ENCODE measurements at regions not wholly inside any gene's neighbourhood (a gene's known extent, or its start where the extent isn't known, plus 50 kb on each side); places are given as distances from the start of the nearest gene placed in this dataset.

GRCh38 chr2:217061916-217062505 is 202.1 kb upstream of the TNP1 start:
- TF ChIP-seq EZH2 (IDR thresholded peaks at IDR 0.05) = no peak
- TF ChIP-seq POLR2AphosphoS5 (IDR thresholded peaks at IDR 0.05; ENCODE audit: borderline replicate concordance, low read depth, low read length) = no peak
- no peak for TF ChIP-seq FOXP2 (optimal IDR thresholded peaks at IDR 0.05; ENCODE audit: control extremely low read depth, extremely low read length, insufficient read depth)
- DNase-seq (ENCODE audit: low read depth, low spot score) = no peak
- H3K9me3 ChIP-seq (ENCODE audit: low read depth, low read length) = no peaks in the 10 kb centered on the region
- H3K36me3 ChIP-seq (ENCODE audit: insufficient read depth, low read length) = no peaks in the 10 kb centered on the region
- no peak overlapping the region for H3K27ac ChIP-seq
- no peak overlapping the region for H3K9ac ChIP-seq (ENCODE audit: insufficient read length)
- no peak overlapping the region for H3K4me3 ChIP-seq

GRCh38 chr2:217060951-217061547 is 201.2 kb upstream of the TNP1 start:
- Histone ChIP-seq H3K9me3 (ENCODE audit: low read depth, low read length) (no peaks in the 10 kb centered on the region), H3K9ac (ENCODE audit: insufficient read length) (no peak overlapping the region), H3K4me3 (no peak overlapping the region), H3K36me3 (ENCODE audit: insufficient read depth, low read length) (no peaks in the 10 kb centered on the region), H3K27ac (no peak overlapping the region)
- no peak for TF ChIP-seq FOXP2 (optimal IDR thresholded peaks at IDR 0.05; ENCODE audit: control extremely low read depth, extremely low read length, insufficient read depth)
- no peak for TF ChIP-seq POLR2AphosphoS5 (IDR thresholded peaks at IDR 0.05; ENCODE audit: borderline replicate concordance, low read depth, low read length)
- no peak for TF ChIP-seq EZH2 (IDR thresholded peaks at IDR 0.05)
- no peak for DNase-seq (ENCODE audit: low read depth, low spot score)

GRCh38 chr2:217060516-217060915 is 200.7 kb upstream of the TNP1 start:
- TF ChIP-seq POLR2AphosphoS5 (IDR thresholded peaks at IDR 0.05; ENCODE audit: borderline replicate concordance, low read depth, low read length) = no peak
- no peak for TF ChIP-seq EZH2 (IDR thresholded peaks at IDR 0.05)
- TF ChIP-seq FOXP2 (optimal IDR thresholded peaks at IDR 0.05; ENCODE audit: control extremely low read depth, extremely low read length, insufficient read depth) = no peak
- Histone ChIP-seq H3K4me3 (no peak overlapping the region), H3K9ac (ENCODE audit: insufficient read length) (no peak overlapping the region), H3K27ac (no peak overlapping the region), H3K36me3 (ENCODE audit: insufficient read depth, low read length) (no peaks in the 10 kb centered on the region), H3K9me3 (ENCODE audit: low read depth, low read length) (no peaks in the 10 kb centered on the region)
- no peak for DNase-seq (ENCODE audit: low read depth, low spot score)

- Histone ChIP-seq H3K9ac (ENCODE audit: insufficient read length) (no peak overlapping the region), H3K4me3 (no peak overlapping the region), H3K27ac (no peak overlapping the region), H3K9me3 (ENCODE audit: low read depth, low read length) (no peaks in the 10 kb centered on the region), H3K36me3 (ENCODE audit: insufficient read depth, low read length) (no peaks in the 10 kb centered on the region)
- no peak for DNase-seq (ENCODE audit: low read depth, low spot score)
- TF ChIP-seq EZH2 (IDR thresholded peaks at IDR 0.05) (no peak), POLR2AphosphoS5 (IDR thresholded peaks at IDR 0.05; ENCODE audit: borderline replicate concordance, low read depth, low read length) (no peak), FOXP2 (optimal IDR thresholded peaks at IDR 0.05; ENCODE audit: control extremely low read depth, extremely low read length, insufficient read depth) (no peak)
Measured at GRCh38 chr2:217058791-217059755, 199.2 kb upstream of the TNP1 start.

GRCh38 chr2:217057773-217058172 is 197.9 kb upstream of the TNP1 start:
- Histone ChIP-seq H3K4me3 (no peak overlapping the region), H3K9ac (ENCODE audit: insufficient read length) (no peak overlapping the region), H3K9me3 (ENCODE audit: low read depth, low read length) (no peaks in the 10 kb centered on the region), H3K27ac (no peak overlapping the region), H3K36me3 (ENCODE audit: insufficient read depth, low read length) (no peaks in the 10 kb centered on the region)
- no peak for TF ChIP-seq POLR2AphosphoS5 (IDR thresholded peaks at IDR 0.05; ENCODE audit: borderline replicate concordance, low read depth, low read length)
- TF ChIP-seq FOXP2 (optimal IDR thresholded peaks at IDR 0.05; ENCODE audit: control extremely low read depth, extremely low read length, insufficient read depth) = no peak
- TF ChIP-seq EZH2 (IDR thresholded peaks at IDR 0.05) = no peak
- DNase-seq (ENCODE audit: low read depth, low spot score) = no peak

- no peak for DNase-seq (ENCODE audit: low read depth, low spot score)
- H3K36me3 ChIP-seq (ENCODE audit: insufficient read depth, low read length) = no peaks in the 10 kb centered on the region
- no peaks in the 10 kb centered on the region for H3K9me3 ChIP-seq (ENCODE audit: low read depth, low read length)
- no peak overlapping the region for H3K27ac ChIP-seq
- H3K4me3 ChIP-seq = no peak overlapping the region
- TF ChIP-seq FOXP2 (optimal IDR thresholded peaks at IDR 0.05; ENCODE audit: control extremely low read depth, extremely low read length, insufficient read depth) (no peak), POLR2AphosphoS5 (IDR thresholded peaks at IDR 0.05; ENCODE audit: borderline replicate concordance, low read depth, low read length) (no peak), EZH2 (IDR thresholded peaks at IDR 0.05) (no peak)
- no peak overlapping the region for H3K9ac ChIP-seq (ENCODE audit: insufficient read length)
Measured at GRCh38 chr2:217055624-217056023, 195.8 kb upstream of the TNP1 start.

GRCh38 chr2:217054791-217055190 is 194.9 kb upstream of the TNP1 start:
- Histone ChIP-seq H3K9me3 (ENCODE audit: low read depth, low read length) (no peaks in the 10 kb centered on the region), H3K27ac (no peak overlapping the region), H3K9ac (ENCODE audit: insufficient read length) (no peak overlapping the region), H3K4me3 (no peak overlapping the region), H3K36me3 (ENCODE audit: insufficient read depth, low read length) (no peaks in the 10 kb centered on the region)
- TF ChIP-seq EZH2 (IDR thresholded peaks at IDR 0.05) (no peak), FOXP2 (optimal IDR thresholded peaks at IDR 0.05; ENCODE audit: control extremely low read depth, extremely low read length, insufficient read depth) (no peak), POLR2AphosphoS5 (IDR thresholded peaks at IDR 0.05; ENCODE audit: borderline replicate concordance, low read depth, low read length) (no peak)
- DNase-seq (ENCODE audit: low read depth, low spot score) = no peak

GRCh38 chr2:217052856-217053577 is 193.2 kb upstream of the TNP1 start:
- no peaks in the 10 kb centered on the region for H3K36me3 ChIP-seq (ENCODE audit: insufficient read depth, low read length)
- no peak overlapping the region for H3K9ac ChIP-seq (ENCODE audit: insufficient read length)
- H3K9me3 ChIP-seq (ENCODE audit: low read depth, low read length) = no peaks in the 10 kb centered on the region
- H3K4me3 ChIP-seq = no peak overlapping the region
- H3K27ac ChIP-seq = no peak overlapping the region
- DNase-seq (ENCODE audit: low read depth, low spot score) = no peak
- TF ChIP-seq POLR2AphosphoS5 (IDR thresholded peaks at IDR 0.05; ENCODE audit: borderline replicate concordance, low read depth, low read length) (no peak), EZH2 (IDR thresholded peaks at IDR 0.05) (no peak), FOXP2 (optimal IDR thresholded peaks at IDR 0.05; ENCODE audit: control extremely low read depth, extremely low read length, insufficient read depth) (no peak)

All from SK-N-MC (cell line).